GM19240 (cell line): ENCODE measurements at regions not wholly inside any gene's neighbourhood (a gene's known extent, or its start where the extent isn't known, plus 50 kb on each side); places are given as distances from the start of the nearest gene placed in this dataset.

ENCODE experiments used
- DNase-seq: peaks from one replicate; pipeline ENCODE4 v3.0.0; 2011; ENCODE audit warnings: low spot score; ENCODE audit not compliant: insufficient read length

- DNase-seq = no peak
Measured at GRCh38 chr2:81290846-81291245, 986.3 kb upstream of the LRRTM1 start.

GRCh38 chr2:81283081-81283480 is 978.5 kb upstream of the LRRTM1 start:
- no peak for DNase-seq

- DNase-seq = no peak
Measured at GRCh38 chr2:81282151-81282769, 977.7 kb upstream of the LRRTM1 start.

- no peak for DNase-seq
Measured at GRCh38 chr2:81276595-81276994, 972.0 kb upstream of the LRRTM1 start.

- no peak for DNase-seq
Measured at GRCh38 chr2:81266106-81266505, 961.6 kb upstream of the LRRTM1 start.

- DNase-seq = no peak
Measured at GRCh38 chr2:81263989-81264388, 959.4 kb upstream of the LRRTM1 start.

- DNase-seq = no peak
Measured at GRCh38 chr2:81260320-81260719, 955.8 kb upstream of the LRRTM1 start.

GRCh38 chr2:81250270-81250669 is 945.7 kb upstream of the LRRTM1 start:
- no peak for DNase-seq

GRCh38 chr2:81249152-81249551 is 944.6 kb upstream of the LRRTM1 start:
- no peak for DNase-seq

- DNase-seq = no peak
Measured at GRCh38 chr2:81247648-81248047, 943.1 kb upstream of the LRRTM1 start.

- no peak for DNase-seq
Measured at GRCh38 chr2:81242501-81242900, 937.9 kb upstream of the LRRTM1 start.

- no peak for DNase-seq
Measured at GRCh38 chr2:81238462-81238861, 933.9 kb upstream of the LRRTM1 start.

GRCh38 chr2:81235601-81236000 is 931.0 kb upstream of the LRRTM1 start:
- DNase-seq = no peak

- no peak for DNase-seq
Measured at GRCh38 chr2:81234711-81235110, 930.2 kb upstream of the LRRTM1 start.

- DNase-seq = no peak
Measured at GRCh38 chr2:81225756-81226155, 921.2 kb upstream of the LRRTM1 start.

- no peak for DNase-seq
Measured at GRCh38 chr2:81213598-81213997, 909.0 kb upstream of the LRRTM1 start.

- DNase-seq = no peak
Measured at GRCh38 chr2:81206216-81206615, 901.7 kb upstream of the LRRTM1 start.

GRCh38 chr2:81196933-81197628 is 892.5 kb upstream of the LRRTM1 start:
- no peak for DNase-seq

- DNase-seq = no peak
Measured at GRCh38 chr2:81196383-81196851, 891.9 kb upstream of the LRRTM1 start.

- DNase-seq = no peak
Measured at GRCh38 chr2:81195774-81196382, 891.3 kb upstream of the LRRTM1 start.

GRCh38 chr2:81195017-81195773 is 890.6 kb upstream of the LRRTM1 start:
- no peak for DNase-seq

- no peak for DNase-seq
Measured at GRCh38 chr2:81194581-81194980, 890.0 kb upstream of the LRRTM1 start.
